ENCODE measurements at regions not wholly inside any gene's neighbourhood (a gene's known extent, or its start where the extent isn't known, plus 50 kb on each side); places are given as distances from the start of the nearest gene placed in this dataset.
"Not testable (repeated sequence)": the region's sequence is repeated elsewhere in the genome, so short reads cannot be mapped to it uniquely, and the experiment has no call there.

- H3K27ac Mint-ChIP-seq, result no peak overlapping the region
- H3K27me3 Mint-ChIP-seq (ENCODE audit: low read depth in 3 of 3), result peaks cover 0 to 3% (median 0%) of the 10 kb centered on the region in 3 donors
- DNase-seq, result no peak
- H3K4me1 Mint-ChIP-seq, result peaks cover 0 to 15% of the 10 kb centered on the region in 2 donors
- H3K36me3 Mint-ChIP-seq, result no peaks in the 10 kb centered on the region
- no peak overlapping the region for H3K4me3 Mint-ChIP-seq
- H3K9me3 Mint-ChIP-seq, result no peaks in the 10 kb centered on the region
These were observed 276.4 kb upstream of the PLET1 start for GRCh38 chr11:112537026-112537425.

GRCh38 chr11:112537846-112538330 is 277.2 kb upstream of the PLET1 start:
- Mint-ChIP-seq H3K27me3 (ENCODE audit: low read depth in 3 of 3) (peaks cover 0 to 3% (median 0%) of the 10 kb centered on the region in 3 donors), H3K27ac (no peak overlapping the region), H3K4me1 (peaks cover 0 to 15% of the 10 kb centered on the region in 2 donors), H3K9me3 (no peaks in the 10 kb centered on the region), H3K36me3 (no peaks in the 10 kb centered on the region), H3K4me3 (no peak overlapping the region)
- no peak for DNase-seq

GRCh38 chr11:112538534-112539280 is 278.0 kb upstream of the PLET1 start:
- Mint-ChIP-seq H3K4me1 (peaks cover 0 to 15% of the 10 kb centered on the region in 2 donors), H3K27ac (no peak overlapping the region), H3K27me3 (ENCODE audit: low read depth in 3 of 3) (peaks cover 0 to 3% (median 0%) of the 10 kb centered on the region in 3 donors), H3K36me3 (no peaks in the 10 kb centered on the region), H3K9me3 (no peaks in the 10 kb centered on the region), H3K4me3 (no peak overlapping the region)
- no peak for DNase-seq

GRCh38 chr11:112539281-112539555 is 278.6 kb upstream of the PLET1 start:
- not testable (repeated sequence) for H3K27me3 Mint-ChIP-seq (ENCODE audit: low read depth in 3 of 3)

GRCh38 chr11:112539741-112540140 is 279.1 kb upstream of the PLET1 start:
- H3K4me3 Mint-ChIP-seq, result no peak overlapping the region
- no peaks in the 10 kb centered on the region for H3K36me3 Mint-ChIP-seq
- H3K9me3 Mint-ChIP-seq, result no peaks in the 10 kb centered on the region
- peaks cover 0 to 15% of the 10 kb centered on the region in 2 donors for H3K4me1 Mint-ChIP-seq
- peaks cover 0 to 3% (median 0%) of the 10 kb centered on the region in 3 donors for H3K27me3 Mint-ChIP-seq (ENCODE audit: low read depth in 3 of 3)
- no peak overlapping the region for H3K27ac Mint-ChIP-seq
- no peak for DNase-seq

More at GRCh38 chr11:112539281-112539555, 278.6 kb upstream of the PLET1 start:
- not testable (repeated sequence) for H3K4me3 Mint-ChIP-seq, H3K36me3 Mint-ChIP-seq, H3K9me3 Mint-ChIP-seq, H3K27ac Mint-ChIP-seq, DNase-seq
- peaks cover 0 to 15% of the 10 kb centered on the region in 2 donors for H3K4me1 Mint-ChIP-seq

GRCh38 chr11:112540261-112540660 is 279.6 kb upstream of the PLET1 start:
- H3K4me3 Mint-ChIP-seq, result no peak overlapping the region
- no peak for DNase-seq
- peaks cover 0 to 3% (median 0%) of the 10 kb centered on the region in 3 donors for H3K27me3 Mint-ChIP-seq (ENCODE audit: low read depth in 3 of 3)
- no peaks in the 10 kb centered on the region for H3K9me3 Mint-ChIP-seq
- no peak overlapping the region for H3K27ac Mint-ChIP-seq
- peaks cover 0 to 15% of the 10 kb centered on the region in 2 donors for H3K4me1 Mint-ChIP-seq
- H3K36me3 Mint-ChIP-seq, result no peaks in the 10 kb centered on the region

- H3K4me1 Mint-ChIP-seq, result peaks cover 0 to 15% of the 10 kb centered on the region in 2 donors
- no peak overlapping the region for H3K27ac Mint-ChIP-seq
- H3K9me3 Mint-ChIP-seq, result no peaks in the 10 kb centered on the region
- no peak overlapping the region for H3K4me3 Mint-ChIP-seq
- H3K27me3 Mint-ChIP-seq (ENCODE audit: low read depth in 3 of 3), result peaks cover 0 to 2% (median 0%) of the 10 kb centered on the region in 3 donors
- no peak for DNase-seq
- no peaks in the 10 kb centered on the region for H3K36me3 Mint-ChIP-seq
These were observed 280.7 kb upstream of the PLET1 start for GRCh38 chr11:112541140-112542046.

- no peaks in the 10 kb centered on the region for H3K27me3 Mint-ChIP-seq (ENCODE audit: low read depth in 3 of 3)
- H3K4me1 Mint-ChIP-seq, result peaks cover 0 to 15% of the 10 kb centered on the region in 2 donors
- H3K4me3 Mint-ChIP-seq, result no peak overlapping the region
- H3K27ac Mint-ChIP-seq, result no peak overlapping the region
- DNase-seq, result no peak
- H3K36me3 Mint-ChIP-seq, result no peaks in the 10 kb centered on the region
- no peaks in the 10 kb centered on the region for H3K9me3 Mint-ChIP-seq
These were observed 281.8 kb upstream of the PLET1 start for GRCh38 chr11:112542479-112542878.

GRCh38 chr11:112543390-112543789 is 282.7 kb upstream of the PLET1 start:
- H3K4me1 Mint-ChIP-seq, result peaks cover 0 to 15% of the 10 kb centered on the region in 2 donors

GRCh38 chr11:112548641-112549040 is 288.0 kb upstream of the PLET1 start:
- no peak overlapping the region for H3K4me3 Mint-ChIP-seq
- H3K27ac Mint-ChIP-seq, result no peak overlapping the region
- H3K9me3 Mint-ChIP-seq, result no peaks in the 10 kb centered on the region
- H3K36me3 Mint-ChIP-seq, result no peaks in the 10 kb centered on the region
- H3K27me3 Mint-ChIP-seq (ENCODE audit: low read depth in 3 of 3), result peaks cover 0 to 4% (median 0%) of the 10 kb centered on the region in 3 donors
- no peak for DNase-seq
- no peaks in the 10 kb centered on the region for H3K4me1 Mint-ChIP-seq

More at GRCh38 chr11:112543390-112543789, 282.7 kb upstream of the PLET1 start:
- Mint-ChIP-seq H3K9me3 (no peaks in the 10 kb centered on the region), H3K27ac (no peak overlapping the region), H3K36me3 (no peaks in the 10 kb centered on the region), H3K27me3 (ENCODE audit: low read depth in 3 of 3) (no peaks in the 10 kb centered on the region), H3K4me3 (no peak overlapping the region)
- no peak for DNase-seq

GRCh38 chr11:112553205-112553731 is 292.6 kb upstream of the PLET1 start:
- no peak overlapping the region for H3K4me3 Mint-ChIP-seq
- H3K27ac Mint-ChIP-seq, result no peak overlapping the region
- peaks cover 0 to 4% (median 0%) of the 10 kb centered on the region in 3 donors for H3K27me3 Mint-ChIP-seq (ENCODE audit: low read depth in 3 of 3)
- no peak for DNase-seq
- H3K36me3 Mint-ChIP-seq, result no peaks in the 10 kb centered on the region
- peaks cover 0 to 2% of the 10 kb centered on the region in 2 donors for H3K4me1 Mint-ChIP-seq
- no peaks in the 10 kb centered on the region for H3K9me3 Mint-ChIP-seq

GRCh38 chr11:112554586-112554985 is 293.9 kb upstream of the PLET1 start:
- Mint-ChIP-seq H3K27ac (no peak overlapping the region), H3K9me3 (no peaks in the 10 kb centered on the region), H3K36me3 (no peaks in the 10 kb centered on the region), H3K4me1 (peaks cover 0 to 2% of the 10 kb centered on the region in 2 donors), H3K4me3 (no peak overlapping the region), H3K27me3 (ENCODE audit: low read depth in 3 of 3) (peaks cover 0 to 4% (median 0%) of the 10 kb centered on the region in 3 donors)
- DNase-seq, result no peak

GRCh38 chr11:112555491-112556364 is 295.1 kb upstream of the PLET1 start:
- DNase-seq, result peak; percentile 22 to 26 (median 23)
- no peaks in the 10 kb centered on the region for H3K36me3 Mint-ChIP-seq
- H3K9me3 Mint-ChIP-seq, result no peaks in the 10 kb centered on the region
- H3K4me1 Mint-ChIP-seq, result peaks cover 0 to 2% of the 10 kb centered on the region in 2 donors
- peak overlapping the region in 1 of 6 donors; percentile 62 for H3K27ac Mint-ChIP-seq
- H3K27me3 Mint-ChIP-seq (ENCODE audit: low read depth in 3 of 3), result peaks cover 0 to 4% (median 0%) of the 10 kb centered on the region in 3 donors
- no peak overlapping the region for H3K4me3 Mint-ChIP-seq
